OCI-LY1 (cell line): ENCODE measurements at regions not wholly inside any gene's neighbourhood (a gene's known extent, or its start where the extent isn't known, plus 50 kb on each side); places are given as distances from the start of the nearest gene placed in this dataset.

ENCODE experiments used
- CTCF ChIP-seq: fragments of 200-600 bp; sonication (generic), shearing (Covaris generic); IDR thresholded peaks from 2 replicates; pipeline ENCODE4 v1.5.1; 2017; ENCODE audit warnings: mild to moderate bottlenecking, antibody characterized with exemption, low read length, moderate library complexity, mixed read lengths
- EZH2 ChIP-seq: fragments of 200-600 bp; sonication (generic), shearing (Covaris generic); IDR thresholded peaks from 2 replicates; pipeline ENCODE4 v1.8.0; 2017; ENCODE audit warnings: borderline replicate concordance, mixed run types, mild to moderate bottlenecking, antibody characterized with exemption, low read length, moderate library complexity, mixed read lengths

- no peak for TF ChIP-seq CTCF
- no peak for TF ChIP-seq EZH2
Observed at GRCh38 chr2:104433657-104434056, 420.3 kb upstream of the POU3F3 start.
